Fibroblast of lung (primary cell): ENCODE measurements at regions not wholly inside any gene's neighbourhood (a gene's known extent, or its start where the extent isn't known, plus 50 kb on each side); places are given as distances from the start of the nearest gene placed in this dataset.

Experiments used
- DNase-seq, 2 donors: peaks; one replicate each; pipeline versions ENCODE4 v3.0.0 to v3.0.0-alpha.2; 2010; ENCODE audit warnings: low read depth in 2 of 2
- H2AFZ ChIP-seq: 2 replicates; pipeline ENCODE4 v1.5.1; 2012; ENCODE audit warnings: low read length, control low read depth, inconsistent platforms
- H3K27ac ChIP-seq: 2 replicates; pipeline ENCODE4 v1.5.1; 2011; ENCODE audit warnings: low read length, control low read depth; ENCODE audit not compliant: insufficient read depth
- H3K27me3 ChIP-seq: 2 replicates; pipeline ENCODE4 v1.5.1; 2011; ENCODE audit warnings: mild to moderate bottlenecking, low read length; ENCODE audit not compliant: control insufficient read depth, insufficient read depth
- H3K36me3 ChIP-seq: 2 replicates; pipeline ENCODE4 v1.5.1; 2011; ENCODE audit warnings: low read length; ENCODE audit not compliant: control insufficient read depth, insufficient read depth
- H3K4me1 ChIP-seq: 2 replicates; pipeline ENCODE4 v1.5.1; 2011; ENCODE audit warnings: low read length; ENCODE audit not compliant: control insufficient read depth, insufficient read depth; ENCODE audit errors: extremely low read depth
- H3K4me2 ChIP-seq: 2 replicates; pipeline ENCODE4 v1.5.1; 2011; ENCODE audit warnings: low read length, control low read depth; ENCODE audit not compliant: insufficient read depth; ENCODE audit errors: extremely low read depth
- H3K4me3 ChIP-seq, 4 experiments: fragments of 200-600 bp in 1 of 4; sonication (generic) in 1 of 4; replicated peaks in 1 of 4; 2 replicates each; pipeline ENCODE4 v1.5.1; 2011 to 2016; ENCODE audit warnings: low read length in 4 of 4, low read depth in 3 of 4, mild to moderate bottlenecking in 3 of 4, control low read depth in 2 of 4, inconsistent platforms in 1 of 4, mixed read lengths in 1 of 4; ENCODE audit not compliant: insufficient read depth in 1 of 4; ENCODE audit errors: control extremely low read depth in 1 of 4
- H3K79me2 ChIP-seq: 2 replicates; pipeline ENCODE4 v1.5.1; 2012; ENCODE audit warnings: mild to moderate bottlenecking, low read length, inconsistent platforms; ENCODE audit not compliant: control insufficient read depth, insufficient read depth
- H3K9ac ChIP-seq: 2 replicates; pipeline ENCODE4 v1.5.1; 2011; ENCODE audit warnings: mild to moderate bottlenecking, low read length, control low read depth; ENCODE audit not compliant: insufficient read depth
- H3K9me3 ChIP-seq: 2 replicates; pipeline ENCODE4 v1.5.1; 2012; ENCODE audit warnings: low read depth, low read length; ENCODE audit not compliant: control insufficient read depth, insufficient read depth
- H4K20me1 ChIP-seq: 2 replicates; pipeline ENCODE4 v1.5.1; 2011; ENCODE audit warnings: low read length; ENCODE audit not compliant: control insufficient read depth, insufficient read depth; ENCODE audit errors: extremely low read depth
- CTCF ChIP-seq, 2 donors: IDR thresholded peaks in 1 of 2; conservative IDR thresholded peaks in 1 of 2; 1 replicate in 1 of 2; 2 replicates in 1 of 2; pipeline ENCODE4 v1.5.1; 2011 to 2012; ENCODE audit warnings: low read length in 2 of 2, control low read depth in 1 of 2, inconsistent platforms in 1 of 2, low read depth in 1 of 2, mild to moderate bottlenecking in 1 of 2
- EZH2 ChIP-seq: IDR thresholded peaks from 2 replicates; pipeline ENCODE4 v1.5.1; 2012; ENCODE audit warnings: low read length, control low read depth, mild to moderate bottlenecking; ENCODE audit errors: missing control alignments

- Histone ChIP-seq H3K4me3 (no peak overlapping the region), H3K79me2 (no peaks in the 10 kb centered on the region), H3K27me3 (no peaks in the 10 kb centered on the region), H2AFZ (no peak overlapping the region), H4K20me1 (no peaks in the 10 kb centered on the region), H3K9me3 (no peaks in the 10 kb centered on the region), H3K4me1 (no peaks in the 10 kb centered on the region), H3K4me2 (no peak overlapping the region), H3K36me3 (no peaks in the 10 kb centered on the region), H3K27ac (no peak overlapping the region), H3K9ac (no peak overlapping the region)
- TF ChIP-seq CTCF (conservative IDR thresholded peaks at IDR 0.05 in 1 of 2, IDR thresholded peaks at IDR 0.05 in 1 of 2; ENCODE audit: low read depth in 1 of 2, low read length in 2 of 2) (peak in 1 of 2 donors; percentile 51), EZH2 (no peak)
- DNase-seq: peak; percentile 41 to 61
These were observed 2214.5 kb upstream of the TENM3 start for GRCh38 chr4:180028682-180029081.

GRCh38 chr4:180031330-180031729, 2211.9 kb upstream of the TENM3 start:
- no peak overlapping the region for H3K27ac ChIP-seq
- no peak overlapping the region for H3K4me2 ChIP-seq
- no peak overlapping the region for H2AFZ ChIP-seq
- no peaks in the 10 kb centered on the region for H3K27me3 ChIP-seq
- no peak overlapping the region for H3K9ac ChIP-seq
- no peaks in the 10 kb centered on the region for H4K20me1 ChIP-seq
- H3K9me3 ChIP-seq: no peaks in the 10 kb centered on the region
- no peak overlapping the region for H3K4me3 ChIP-seq
- DNase-seq: no peak
- H3K4me1 ChIP-seq: no peaks in the 10 kb centered on the region
- no peaks in the 10 kb centered on the region for H3K36me3 ChIP-seq
- no peak for TF ChIP-seq CTCF (conservative IDR thresholded peaks at IDR 0.05 in 1 of 2, IDR thresholded peaks at IDR 0.05 in 1 of 2; ENCODE audit: low read depth in 1 of 2, low read length in 2 of 2)
- no peak for TF ChIP-seq EZH2
- no peaks in the 10 kb centered on the region for H3K79me2 ChIP-seq

- Histone ChIP-seq H3K4me3 (no peak overlapping the region), H2AFZ (no peak overlapping the region), H3K36me3 (no peaks in the 10 kb centered on the region), H3K4me2 (no peak overlapping the region), H3K9ac (no peak overlapping the region), H3K27ac (no peak overlapping the region), H4K20me1 (no peaks in the 10 kb centered on the region), H3K27me3 (no peaks in the 10 kb centered on the region), H3K9me3 (no peaks in the 10 kb centered on the region), H3K4me1 (no peaks in the 10 kb centered on the region), H3K79me2 (no peaks in the 10 kb centered on the region)
- TF ChIP-seq EZH2: no peak
- TF ChIP-seq CTCF (conservative IDR thresholded peaks at IDR 0.05 in 1 of 2, IDR thresholded peaks at IDR 0.05 in 1 of 2; ENCODE audit: low read depth in 1 of 2, low read length in 2 of 2): no peak
- no peak for DNase-seq
These were observed 2201.6 kb upstream of the TENM3 start for GRCh38 chr4:180041576-180041975.
